ENCODE measurements at regions not wholly inside any gene's neighbourhood (a gene's known extent, or its start where the extent isn't known, plus 50 kb on each side); places are given as distances from the start of the nearest gene placed in this dataset.

- TF ChIP-seq BHLHE40 (IDR thresholded peaks at IDR 0.05; ENCODE audit: low read length) (no peak), USF2 (IDR thresholded peaks at IDR 0.05; ENCODE audit: low read depth, low read length) (no peak), USF2 (CRISPR knock-in tag; IDR thresholded peaks at IDR 0.05; ENCODE audit: borderline replicate concordance) (no peak), ZNF503 (CRISPR knock-in tag; IDR thresholded peaks at IDR 0.05) (no peak), ELK4 (CRISPR knock-in tag; IDR thresholded peaks at IDR 0.05; ENCODE audit: borderline replicate concordance) (no peak), POLR2A (IDR thresholded peaks at IDR 0.05; ENCODE audit: insufficient read depth in 1 of 2, low read depth in 2 of 2, low read length in 2 of 2) (no peak), POLR2AphosphoS2 (IDR thresholded peaks at IDR 0.05; ENCODE audit: low read depth, low read length) (no peak), EEA1 (CRISPR knock-in tag; IDR thresholded peaks at IDR 0.05; ENCODE audit: borderline replicate concordance) (no peak), CTCF (CRISPR knock-in tag; IDR thresholded peaks at IDR 0.05) (no peak), EZH2 (conservative IDR thresholded peaks at IDR 0.05; ENCODE audit: low read depth, low read length) (no peak), ZNF274 (CRISPR knock-in tag; IDR thresholded peaks at IDR 0.05) (no peak)
These were observed 1068.6 kb downstream of the TAF11L14 start for GRCh38 chr5:18702821-18703220.

Measured in HepG2 (cell line).